T-cell (primary cell): ENCODE measurements at regions not wholly inside any gene's neighbourhood (a gene's known extent, or its start where the extent isn't known, plus 50 kb on each side); places are given as distances from the start of the nearest gene placed in this dataset.

Experiments used
- ATAC-seq, 4 experiments: fragments of 200-7000 bp in 3 of 4; fragments of 150-1000 bp in 1 of 4; cut with Tn5 transposase; replicated peaks in 1 of 4; 1 replicate in 3 of 4; 2 replicates in 1 of 4; pipeline ENCODE4 v1.10.0; 2021; ENCODE audit warnings: moderate library complexity in 3 of 4, mild to moderate bottlenecking in 2 of 4, moderate number of reproducible peaks in 1 of 4
- CTCF ChIA-PET, 2 donors: fragments of 300-600 bp; sonication (Branson Sonifier 250); formaldehyde crosslinking; loops; one replicate each; lab custom pipeline; 2022; ENCODE audit warnings: antibody characterized with exemption in 2 of 2; lab: Charles Lee
- POLR2A ChIA-PET, 2 donors: fragments of 300-600 bp; sonication (Branson Sonifier 250); formaldehyde crosslinking; loops; one replicate each; lab custom pipeline; 2022; ENCODE audit warnings: antibody characterized with exemption in 2 of 2; lab: Charles Lee
- DNase-seq, 35 experiments: peaks; one replicate each; pipeline versions ENCODE4 v3.0.0 to v3.0.0-alpha.2; 2013 to 2023
- H3K27ac ChIP-seq: one replicate; pipeline ENCODE4 v1.5.1; 2013; ENCODE audit warnings: low read length
- H3K27me3 ChIP-seq, 2 experiments: replicated peaks in 1 of 2; 1 replicate in 1 of 2; 2 replicates in 1 of 2; pipeline versions ENCODE4 v1.6.1 to v1.7.0; 2013; ENCODE audit warnings: low read length in 1 of 2, mixed read lengths in 1 of 2; ENCODE audit not compliant: control insufficient read depth in 2 of 2, insufficient read depth in 2 of 2; ENCODE audit errors: extremely low read depth in 1 of 2
- H3K36me3 ChIP-seq, 2 donors: 1 replicate in 1 of 2; 2 replicates in 1 of 2; pipeline versions ENCODE4 v1.6.1 to v1.7.0; 2013; ENCODE audit warnings: low read length in 1 of 2; ENCODE audit not compliant: control insufficient read depth in 2 of 2, insufficient read depth in 1 of 2; ENCODE audit errors: extremely low read depth in 1 of 2
- H3K4me1 ChIP-seq, 2 experiments: 1 replicate in 1 of 2; 2 replicates in 1 of 2; pipeline versions ENCODE4 v1.6.1 to v1.7.0; 2013; ENCODE audit warnings: low read length in 2 of 2, mixed read lengths in 1 of 2; ENCODE audit not compliant: insufficient read depth in 2 of 2, control insufficient read depth in 1 of 2; ENCODE audit errors: extremely low read depth in 1 of 2
- H3K4me3 ChIP-seq, 2 donors: 1 replicate in 1 of 2; 2 replicates in 1 of 2; pipeline versions ENCODE4 v1.5.1 to v1.7.0; 2013; ENCODE audit warnings: mild to moderate bottlenecking in 2 of 2, low read length in 1 of 2, moderate library complexity in 1 of 2; ENCODE audit not compliant: control insufficient read depth in 1 of 2; ENCODE audit errors: extremely low read depth in 1 of 2
- H3K9me3 ChIP-seq: 2 replicates; pipeline ENCODE4 v1.7.0; 2013
- H3K27ac Mint-ChIP-seq, 2 donors: one replicate each; pipeline ENCODE4 v1.8.0; 2020 to 2021; ENCODE audit warnings: mild to moderate bottlenecking in 2 of 2, mixed read lengths in 2 of 2
- H3K27me3 Mint-ChIP-seq, 2 donors: one replicate each; pipeline ENCODE4 v1.8.0; 2021 to 2022; ENCODE audit warnings: mixed read lengths in 2 of 2
- H3K36me3 Mint-ChIP-seq: one replicate; pipeline ENCODE4 v1.8.0; 2021; ENCODE audit warnings: mixed read lengths
- H3K4me1 Mint-ChIP-seq, 3 donors: one replicate each; pipeline ENCODE4 v1.8.0; 2020 to 2022; ENCODE audit warnings: mixed read lengths in 3 of 3, mild to moderate bottlenecking in 1 of 3
- H3K4me3 Mint-ChIP-seq, 3 donors: one replicate each; pipeline ENCODE4 v1.8.0; 2020 to 2022; ENCODE audit warnings: mild to moderate bottlenecking in 3 of 3, mixed read lengths in 3 of 3, moderate library complexity in 3 of 3
- H3K9me3 Mint-ChIP-seq, 3 donors: one replicate each; pipeline ENCODE4 v1.8.0; 2020 to 2022; ENCODE audit warnings: mixed read lengths in 3 of 3
- WGBS: methylation state at CpG from one replicate; pipeline ENCODE4 v1.1.5; 2013; ENCODE audit warnings: missing lambda C conversion rate; ENCODE audit not compliant: insufficient coverage; 5-methylcytosine and 5-hydroxymethylcytosine counted together

GRCh38 chr2:38214209-38214717, 138.3 kb upstream of the CYP1B1 start:
- H3K4me1 ChIP-seq: no peaks in the 10 kb centered on the region
- peaks cover 0 to 12% of the 10 kb centered on the region in 2 experiments for H3K27me3 ChIP-seq
- no peak overlapping the region for H3K27ac ChIP-seq
- peaks cover 4% of the 10 kb centered on the region for H3K9me3 ChIP-seq
- Mint-ChIP-seq H3K4me3 (peak overlapping the region in 1 of 3 donors; percentile 46), H3K27ac (peak overlapping the region; percentile 13 to 86), H3K4me1 (peaks cover 12 to 31% (median 20%) of the 10 kb centered on the region in 3 donors), H3K27me3 (peaks cover 10 to 14% of the 10 kb centered on the region in 2 donors), H3K9me3 (peaks cover 0 to 6% (median 0%) of the 10 kb centered on the region in 3 donors), H3K36me3 (no peaks in the 10 kb centered on the region)
- H3K4me3 ChIP-seq: no peak overlapping the region
- ATAC-seq (peak in 3 of 4 experiments; percentile 27 to 88 (median 73)), DNase-seq (peak in 5 of 35 experiments; percentile 1 to 8 (median 1))
- H3K36me3 ChIP-seq: no peaks in the 10 kb centered on the region
- ChIA-PET POLR2A (no interaction called here), CTCF (no interaction called here)
- 81% methylated on average over 4 of the region's 5 CpGs for WGBS

DNA sequence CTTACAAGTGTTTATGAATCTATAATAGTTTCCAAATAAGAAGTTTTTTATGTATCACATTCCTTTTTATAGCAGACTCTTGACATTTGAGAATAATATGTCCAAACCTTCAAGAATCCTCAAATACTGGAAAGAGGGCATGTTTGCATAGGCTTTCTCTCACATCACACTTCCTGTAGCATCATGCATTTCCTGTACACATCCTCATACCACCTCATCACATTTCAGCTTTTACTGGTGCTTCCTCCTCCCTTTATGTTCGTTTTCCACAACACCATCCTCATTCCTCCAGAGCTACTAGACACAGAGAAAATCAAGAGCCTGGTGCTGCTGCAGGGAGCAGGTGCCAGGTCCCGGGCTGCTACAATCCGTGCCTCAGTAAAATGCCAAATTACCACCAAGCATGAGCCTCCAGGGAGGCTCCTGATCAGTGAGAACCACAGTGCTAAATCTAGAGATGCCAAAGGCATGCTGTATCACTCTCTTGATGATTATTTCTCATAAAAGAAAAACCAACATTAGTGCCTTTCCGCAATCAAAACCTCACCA, 137.7 kb upstream of the CYP1B1 start:
- Mint-ChIP-seq H3K27ac (peak overlapping the region; percentile 13 to 86), H3K27me3 (peaks cover 7 to 8% of the 10 kb centered on the region in 2 donors), H3K4me3 (peak overlapping the region in 2 of 3 donors; percentile 29 to 46), H3K36me3 (no peaks in the 10 kb centered on the region), H3K4me1 (peaks cover 12 to 31% (median 20%) of the 10 kb centered on the region in 3 donors), H3K9me3 (peaks cover 0 to 6% (median 0%) of the 10 kb centered on the region in 3 donors)
- H3K27ac ChIP-seq: no peak overlapping the region
- H3K4me3 ChIP-seq: no peak overlapping the region
- ChIA-PET CTCF (no interaction called here), POLR2A (no interaction called here)
- WGBS: 60% methylated on average over 3 of the region's 4 CpGs
- no peaks in the 10 kb centered on the region for H3K4me1 ChIP-seq
- no peaks in the 10 kb centered on the region for H3K36me3 ChIP-seq
- DNase-seq: peak in 1 of 35 experiments; percentile 2
- ATAC-seq: peak in 2 of 4 experiments; percentile 55 to 60
- H3K27me3 ChIP-seq: peaks cover 0 to 10% of the 10 kb centered on the region in 2 experiments
- H3K9me3 ChIP-seq: peaks cover 4% of the 10 kb centered on the region

DNA sequence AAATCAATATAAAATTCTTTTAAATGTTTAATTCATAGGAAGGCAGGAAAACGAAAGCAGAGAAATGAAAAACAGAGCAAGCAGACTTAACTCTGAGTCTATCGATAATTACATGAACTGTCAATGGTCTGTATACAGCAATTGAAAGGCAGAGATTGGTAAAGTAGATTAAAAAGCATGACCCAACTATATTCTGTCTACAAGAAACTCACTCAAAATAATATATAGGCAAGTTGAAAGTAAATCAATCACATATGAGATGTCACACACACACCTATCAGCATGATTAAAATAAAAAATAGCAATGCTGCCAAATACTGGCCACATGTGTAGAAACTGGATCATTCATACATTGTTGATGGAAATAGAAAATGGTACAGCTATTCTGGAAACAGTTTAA, 136.4 kb upstream of the CYP1B1 start:
- Histone ChIP-seq H3K27me3 (no peaks in the 10 kb centered on the region), H3K36me3 (no peaks in the 10 kb centered on the region), H3K27ac (no peak overlapping the region), H3K4me3 (no peak overlapping the region), H3K4me1 (no peaks in the 10 kb centered on the region), H3K9me3 (peaks cover 4% of the 10 kb centered on the region)
- ChIA-PET POLR2A (no interaction called here), CTCF (no interaction called here)
- DNase-seq: no peak
- ATAC-seq: no peak
- WGBS: no CpG with 5 or more reads among the region's 2 CpGs
- H3K36me3 Mint-ChIP-seq: no peaks in the 10 kb centered on the region
- H3K27ac Mint-ChIP-seq: no peak overlapping the region
- peaks cover 12 to 21% (median 20%) of the 10 kb centered on the region in 3 donors for H3K4me1 Mint-ChIP-seq
- H3K4me3 Mint-ChIP-seq: no peak overlapping the region
- peaks cover 0 to 6% (median 0%) of the 10 kb centered on the region in 3 donors for H3K9me3 Mint-ChIP-seq
- H3K27me3 Mint-ChIP-seq: no peaks in the 10 kb centered on the region

DNA sequence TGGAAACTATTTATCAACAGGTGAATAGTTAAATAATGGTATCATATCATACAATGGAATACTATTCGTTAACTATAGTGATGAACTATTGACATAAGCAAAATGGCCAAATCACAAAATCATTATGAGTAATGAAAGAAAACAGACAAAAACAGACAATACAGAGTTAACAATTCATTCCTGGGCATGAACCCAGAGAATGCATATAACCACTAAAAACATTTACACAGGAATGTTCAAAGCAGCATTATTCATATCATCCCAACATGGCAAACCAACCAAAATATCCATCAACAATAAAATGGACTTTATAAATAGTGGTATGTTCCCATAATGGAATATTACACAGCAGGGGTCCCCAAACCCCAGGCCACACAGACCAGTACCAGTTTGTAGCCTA, 131.2 kb upstream of the CYP1B1 start:
- peaks cover 0 to 5% of the 10 kb centered on the region in 2 experiments for H3K27me3 ChIP-seq
- Mint-ChIP-seq H3K27me3 (peaks cover 8 to 21% of the 10 kb centered on the region in 2 donors), H3K27ac (no peak overlapping the region), H3K4me3 (no peak overlapping the region), H3K9me3 (peaks cover 0 to 6% (median 0%) of the 10 kb centered on the region in 3 donors), H3K36me3 (no peaks in the 10 kb centered on the region), H3K4me1 (no peaks in the 10 kb centered on the region)
- H3K4me1 ChIP-seq: no peaks in the 10 kb centered on the region
- WGBS: no CpG with 5 or more reads among the region's 1 CpG
- no peak for ATAC-seq
- no peaks in the 10 kb centered on the region for H3K9me3 ChIP-seq
- H3K36me3 ChIP-seq: no peaks in the 10 kb centered on the region
- no peak overlapping the region for H3K4me3 ChIP-seq
- ChIA-PET CTCF (no interaction called here), POLR2A (no interaction called here)
- no peak overlapping the region for H3K27ac ChIP-seq
- DNase-seq: no peak

- H3K27me3 ChIP-seq: peaks cover 3 to 5% of the 10 kb centered on the region in 2 experiments
- H3K4me3 Mint-ChIP-seq: no peak overlapping the region
- H3K9me3 Mint-ChIP-seq: no peaks in the 10 kb centered on the region
- no peaks in the 10 kb centered on the region for H3K36me3 ChIP-seq
- ChIA-PET CTCF (no interaction called here), POLR2A (no interaction called here)
- H3K4me1 ChIP-seq: no peaks in the 10 kb centered on the region
- peaks cover 19 to 29% of the 10 kb centered on the region in 2 donors for H3K27me3 Mint-ChIP-seq
- no peak overlapping the region for H3K27ac Mint-ChIP-seq
- H3K4me3 ChIP-seq: no peak overlapping the region
- 92% methylated on average over 7 of the region's 9 CpGs for WGBS
- no peaks in the 10 kb centered on the region for H3K4me1 Mint-ChIP-seq
- ATAC-seq: no peak
- H3K36me3 Mint-ChIP-seq: no peaks in the 10 kb centered on the region
- no peaks in the 10 kb centered on the region for H3K9me3 ChIP-seq
- DNase-seq: no peak
- no peak overlapping the region for H3K27ac ChIP-seq
Observed at GRCh38 chr2:38203446-38203810, 127.5 kb upstream of the CYP1B1 start.

- POLR2A ChIA-PET: no interaction called here
- peaks cover 3 to 5% of the 10 kb centered on the region in 2 experiments for H3K27me3 ChIP-seq
- no peaks in the 10 kb centered on the region for H3K9me3 Mint-ChIP-seq
- no peak overlapping the region for H3K27ac ChIP-seq
- H3K4me1 Mint-ChIP-seq: no peaks in the 10 kb centered on the region
- no peaks in the 10 kb centered on the region for H3K36me3 Mint-ChIP-seq
- 85% methylated on average over 12 of the region's 14 CpGs for WGBS
- H3K4me1 ChIP-seq: no peaks in the 10 kb centered on the region
- no peak overlapping the region for H3K4me3 ChIP-seq
- CTCF ChIA-PET: no interaction called here
- no peaks in the 10 kb centered on the region for H3K9me3 ChIP-seq
- ATAC-seq (no peak), DNase-seq (no peak)
- peaks cover 19 to 29% of the 10 kb centered on the region in 2 donors for H3K27me3 Mint-ChIP-seq
- no peak overlapping the region for H3K4me3 Mint-ChIP-seq
- H3K27ac Mint-ChIP-seq: no peak overlapping the region
- no peaks in the 10 kb centered on the region for H3K36me3 ChIP-seq
Observed at GRCh38 chr2:38202713-38203445, 126.9 kb upstream of the CYP1B1 start.
